ENCODE measurements at regions not wholly inside any gene's neighbourhood (a gene's known extent, or its start where the extent isn't known, plus 50 kb on each side); places are given as distances from the start of the nearest gene placed in this dataset.
"Not testable (repeated sequence)": the region's sequence is repeated elsewhere in the genome, so short reads cannot be mapped to it uniquely, and the experiment has no call there.

DNA sequence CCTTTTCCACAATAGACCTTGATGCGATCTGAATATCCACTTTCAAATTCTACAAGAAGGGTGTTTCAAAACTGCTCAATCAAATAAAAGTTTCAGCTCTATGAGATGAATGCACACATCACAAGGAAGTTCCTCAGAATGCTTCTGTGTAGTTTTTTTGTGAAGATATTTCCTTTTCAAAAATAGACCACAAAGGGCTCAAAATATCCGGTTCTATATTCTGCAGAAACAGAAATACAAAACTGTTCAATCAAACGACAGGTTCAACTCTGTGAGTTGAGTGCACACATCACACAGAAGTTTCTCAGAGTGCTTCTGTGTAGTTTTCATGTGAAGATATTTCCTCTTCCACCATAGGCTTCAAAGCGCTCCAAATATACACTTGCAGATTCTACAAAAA lies 293.9 kb upstream of the DEFB115 start:
- H3K27me3 ChIP-seq (ENCODE audit: control insufficient read depth, insufficient read depth, low read length): no peaks in the 10 kb centered on the region
- H3K79me2 ChIP-seq (ENCODE audit: control insufficient read depth, insufficient read depth, low read length): no peaks in the 10 kb centered on the region
- no peak overlapping the region for H3K4me2 ChIP-seq (ENCODE audit: extremely low read depth, insufficient read depth, low read length)
- no peaks in the 10 kb centered on the region for H3K36me3 ChIP-seq (ENCODE audit: control insufficient read depth, insufficient read depth, low read length)
- no peak overlapping the region for H3K9ac ChIP-seq (ENCODE audit: insufficient read depth, low read length)
- H3K27ac ChIP-seq (ENCODE audit: insufficient read depth, low read length): no peak overlapping the region
- H4K20me1 ChIP-seq (ENCODE audit: control insufficient read depth, extremely low read depth, insufficient read depth, low read length): no peaks in the 10 kb centered on the region
- no peak for DNase-seq (ENCODE audit: low read depth in 2 of 2)
- no peak overlapping the region for H2AFZ ChIP-seq (ENCODE audit: low read length)
- TF ChIP-seq, protein P1, sequence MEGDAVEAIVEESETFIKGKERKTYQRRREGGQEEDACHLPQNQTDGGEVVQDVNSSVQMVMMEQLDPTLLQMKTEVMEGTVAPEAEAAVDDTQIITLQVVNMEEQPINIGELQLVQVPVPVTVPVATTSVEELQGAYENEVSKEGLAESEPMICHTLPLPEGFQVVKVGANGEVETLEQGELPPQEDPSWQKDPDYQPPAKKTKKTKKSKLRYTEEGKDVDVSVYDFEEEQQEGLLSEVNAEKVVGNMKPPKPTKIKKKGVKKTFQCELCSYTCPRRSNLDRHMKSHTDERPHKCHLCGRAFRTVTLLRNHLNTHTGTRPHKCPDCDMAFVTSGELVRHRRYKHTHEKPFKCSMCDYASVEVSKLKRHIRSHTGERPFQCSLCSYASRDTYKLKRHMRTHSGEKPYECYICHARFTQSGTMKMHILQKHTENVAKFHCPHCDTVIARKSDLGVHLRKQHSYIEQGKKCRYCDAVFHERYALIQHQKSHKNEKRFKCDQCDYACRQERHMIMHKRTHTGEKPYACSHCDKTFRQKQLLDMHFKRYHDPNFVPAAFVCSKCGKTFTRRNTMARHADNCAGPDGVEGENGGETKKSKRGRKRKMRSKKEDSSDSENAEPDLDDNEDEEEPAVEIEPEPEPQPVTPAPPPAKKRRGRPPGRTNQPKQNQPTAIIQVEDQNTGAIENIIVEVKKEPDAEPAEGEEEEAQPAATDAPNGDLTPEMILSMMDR (conservative IDR thresholded peaks at IDR 0.05 in 1 of 2, IDR thresholded peaks at IDR 0.05 in 1 of 2; ENCODE audit: low read depth in 1 of 2, low read length in 2 of 2): no peak
- no peak for TF ChIP-seq EZH2 (IDR thresholded peaks at IDR 0.05; ENCODE audit: low read length, missing control alignments)
- H3K4me3 ChIP-seq (replicated peaks in 1 of 4; ENCODE audit: control extremely low read depth in 1 of 4, insufficient read depth in 1 of 4, low read depth in 3 of 4, low read length in 4 of 4): no peak overlapping the region
- no peaks in the 10 kb centered on the region for H3K9me3 ChIP-seq (ENCODE audit: control insufficient read depth, insufficient read depth, low read depth, low read length)
- no peaks in the 10 kb centered on the region for H3K4me1 ChIP-seq (ENCODE audit: control insufficient read depth, extremely low read depth, insufficient read depth, low read length)

DNA sequence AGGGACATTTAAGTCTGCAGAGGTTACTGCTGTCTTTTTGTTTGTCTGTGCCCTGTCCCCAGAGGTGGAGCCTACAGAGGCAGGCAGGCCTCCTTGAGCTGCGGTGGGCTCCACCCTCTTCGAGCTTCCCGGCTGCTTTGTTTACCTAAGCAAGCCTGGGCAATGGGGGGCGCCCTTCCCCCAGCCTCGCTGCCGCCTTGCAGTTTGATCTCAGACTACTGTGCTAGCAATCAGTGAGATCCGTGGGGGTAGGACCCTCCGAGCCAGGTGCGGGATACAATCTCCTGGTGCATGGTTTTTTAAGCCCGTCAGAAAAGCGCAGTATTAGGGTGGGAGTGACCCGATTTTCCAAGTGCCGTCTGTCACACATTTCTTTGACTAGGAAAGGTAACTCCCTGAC lies 281.6 kb upstream of the DEFB115 start:
- not testable (repeated sequence) for H3K36me3 ChIP-seq (ENCODE audit: control insufficient read depth, insufficient read depth, low read length); DNase-seq (ENCODE audit: low read depth in 2 of 2); H3K4me3 ChIP-seq (replicated peaks in 1 of 4; ENCODE audit: control extremely low read depth in 1 of 4, insufficient read depth in 1 of 4, low read depth in 3 of 4, low read length in 4 of 4); H3K9me3 ChIP-seq (ENCODE audit: control insufficient read depth, insufficient read depth, low read depth, low read length); H3K4me1 ChIP-seq (ENCODE audit: control insufficient read depth, extremely low read depth, insufficient read depth, low read length); H2AFZ ChIP-seq (ENCODE audit: low read length); H3K27me3 ChIP-seq (ENCODE audit: control insufficient read depth, insufficient read depth, low read length); H4K20me1 ChIP-seq (ENCODE audit: control insufficient read depth, extremely low read depth, insufficient read depth, low read length); H3K79me2 ChIP-seq (ENCODE audit: control insufficient read depth, insufficient read depth, low read length); H3K9ac ChIP-seq (ENCODE audit: insufficient read depth, low read length); H3K4me2 ChIP-seq (ENCODE audit: extremely low read depth, insufficient read depth, low read length); H3K27ac ChIP-seq (ENCODE audit: insufficient read depth, low read length)

DNA sequence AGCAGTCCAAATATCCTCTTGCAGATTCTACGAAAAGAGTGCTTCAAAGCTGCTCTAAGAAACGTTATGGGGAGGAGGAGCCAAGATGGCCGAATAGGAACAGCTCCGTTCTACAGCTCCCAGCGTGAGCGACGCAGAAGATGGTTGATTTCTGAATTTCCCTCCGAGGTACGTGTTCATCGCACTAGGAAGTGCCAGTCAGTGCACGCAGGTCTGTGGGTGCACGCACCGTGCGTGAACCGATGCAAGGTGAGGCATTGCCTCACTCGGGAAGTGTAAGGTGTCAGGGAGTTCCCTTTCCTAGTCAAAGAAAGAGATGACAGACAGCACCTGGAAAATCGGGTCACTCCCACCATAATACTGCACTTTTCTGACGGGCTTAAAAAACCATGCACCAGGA lies 272.1 kb upstream of the DEFB115 start:
- no peaks in the 10 kb centered on the region for H3K79me2 ChIP-seq (ENCODE audit: control insufficient read depth, insufficient read depth, low read length)
- H3K27ac ChIP-seq (ENCODE audit: insufficient read depth, low read length): no peak overlapping the region
- no peak overlapping the region for H3K9ac ChIP-seq (ENCODE audit: insufficient read depth, low read length)
- no peak overlapping the region for H3K4me2 ChIP-seq (ENCODE audit: extremely low read depth, insufficient read depth, low read length)
- no peak overlapping the region for H3K4me3 ChIP-seq (replicated peaks in 1 of 4; ENCODE audit: control extremely low read depth in 1 of 4, insufficient read depth in 1 of 4, low read depth in 3 of 4, low read length in 4 of 4)
- no peak for TF ChIP-seq EZH2 (IDR thresholded peaks at IDR 0.05; ENCODE audit: low read length, missing control alignments)
- TF ChIP-seq, protein P1 (conservative IDR thresholded peaks at IDR 0.05 in 1 of 2, IDR thresholded peaks at IDR 0.05 in 1 of 2; ENCODE audit: low read depth in 1 of 2, low read length in 2 of 2): no peak
- no peaks in the 10 kb centered on the region for H3K27me3 ChIP-seq (ENCODE audit: control insufficient read depth, insufficient read depth, low read length)
- H3K36me3 ChIP-seq (ENCODE audit: control insufficient read depth, insufficient read depth, low read length): no peaks in the 10 kb centered on the region
- no peaks in the 10 kb centered on the region for H4K20me1 ChIP-seq (ENCODE audit: control insufficient read depth, extremely low read depth, insufficient read depth, low read length)
- H3K4me1 ChIP-seq (ENCODE audit: control insufficient read depth, extremely low read depth, insufficient read depth, low read length): no peaks in the 10 kb centered on the region
- H3K9me3 ChIP-seq (ENCODE audit: control insufficient read depth, insufficient read depth, low read depth, low read length): no peaks in the 10 kb centered on the region
- no peak for DNase-seq (ENCODE audit: low read depth in 2 of 2)
- H2AFZ ChIP-seq (ENCODE audit: low read length): no peak overlapping the region

All from fibroblast of lung (primary cell).